ELR (cell line): ENCODE measurements at regions not wholly inside any gene's neighbourhood (a gene's known extent, or its start where the extent isn't known, plus 50 kb on each side); places are given as distances from the start of the nearest gene placed in this dataset.
"Not testable (repeated sequence)": the region's sequence is repeated elsewhere in the genome, so short reads cannot be mapped to it uniquely, and the experiment has no call there.

Experiments
- DNase-seq: peaks from one replicate; pipeline ENCODE4 v3.0.0-alpha.2; 2015; ENCODE audit warnings: low read depth

GRCh38 chr4:37771771-37772170, 54.7 kb upstream of the PGM2 start:
- DNase-seq = no peak

GRCh38 chr4:37770016-37770415, 56.5 kb upstream of the PGM2 start:
- DNase-seq = peak; percentile 9

- DNase-seq = no peak
Observed at GRCh38 chr4:37769391-37769989, 57.0 kb upstream of the PGM2 start.

GRCh38 chr4:37767546-37767945, 58.9 kb upstream of the PGM2 start:
- DNase-seq = peak; percentile 13

- no peak for DNase-seq
Observed at GRCh38 chr4:37767019-37767418, 59.5 kb upstream of the PGM2 start.

GRCh38 chr4:37765741-37766140, 60.7 kb upstream of the PGM2 start:
- DNase-seq = no peak

GRCh38 chr4:37763831-37764230, 62.7 kb upstream of the PGM2 start:
- no peak for DNase-seq

- DNase-seq = no peak
Observed at GRCh38 chr4:37762991-37763368, 63.5 kb upstream of the PGM2 start.

GRCh38 chr4:37762294-37762990, 64.0 kb upstream of the PGM2 start:
- peak; percentile 54 for DNase-seq

- DNase-seq = no peak
Observed at GRCh38 chr4:37760840-37761239, 65.6 kb upstream of the PGM2 start.

- no peak for DNase-seq
Observed at GRCh38 chr4:37759833-37760232, 66.7 kb upstream of the PGM2 start.

GRCh38 chr4:37758226-37758625, 68.3 kb upstream of the PGM2 start:
- no peak for DNase-seq

- DNase-seq = no peak
Observed at GRCh38 chr4:37757761-37758160, 68.7 kb upstream of the PGM2 start.

- no peak for DNase-seq
Observed at GRCh38 chr4:37757121-37757520, 69.4 kb upstream of the PGM2 start.

GRCh38 chr4:37754410-37755185, 68.4 kb upstream of the RELL1 start:
- DNase-seq = no peak

- DNase-seq = no peak
Observed at GRCh38 chr4:37749398-37749988, 63.3 kb upstream of the RELL1 start.

- no peak for DNase-seq
Observed at GRCh38 chr4:37748485-37748884, 62.3 kb upstream of the RELL1 start.

- no peak for DNase-seq
Observed at GRCh38 chr4:37747772-37748330, 61.7 kb upstream of the RELL1 start.

GRCh38 chr4:37746852-37747251, 60.7 kb upstream of the RELL1 start:
- not testable (repeated sequence) for DNase-seq

GRCh38 chr4:37745946-37746345, 59.8 kb upstream of the RELL1 start:
- DNase-seq = no peak

- peak; percentile 47 for DNase-seq
Observed at GRCh38 chr4:37742149-37742548, 56.0 kb upstream of the RELL1 start.

GRCh38 chr4:37741564-37741963, 55.4 kb upstream of the RELL1 start:
- no peak for DNase-seq

GRCh38 chr4:37740546-37740945, 54.4 kb upstream of the RELL1 start:
- DNase-seq = no peak
